ENCODE measurements at regions not wholly inside any gene's neighbourhood (a gene's known extent, or its start where the extent isn't known, plus 50 kb on each side); places are given as distances from the start of the nearest gene placed in this dataset.

DNA sequence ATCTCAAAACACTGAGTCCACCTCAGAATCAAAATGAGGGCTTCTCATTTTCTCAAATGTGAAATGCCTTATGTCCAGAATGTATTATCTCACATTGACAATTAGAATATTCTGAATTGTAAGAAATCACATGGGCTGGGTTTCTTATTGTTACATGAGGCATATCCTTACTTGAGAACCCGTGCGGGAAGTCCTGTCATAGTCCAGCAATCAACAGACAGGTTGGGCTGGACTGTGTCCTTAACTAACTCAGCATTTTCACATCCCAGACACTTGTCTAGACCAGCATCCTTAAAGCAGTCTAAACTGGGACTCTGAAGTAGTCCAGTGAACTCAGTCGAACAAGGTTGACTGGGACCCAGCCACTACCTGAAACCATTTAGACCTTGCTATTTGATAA is 267.6 kb downstream of the CETN3 start:
- intact Hi-C loops (cut with DNase I) = no loop called here
- 94% methylated on average over 3 of the region's 3 CpGs for WGBS

DNA sequence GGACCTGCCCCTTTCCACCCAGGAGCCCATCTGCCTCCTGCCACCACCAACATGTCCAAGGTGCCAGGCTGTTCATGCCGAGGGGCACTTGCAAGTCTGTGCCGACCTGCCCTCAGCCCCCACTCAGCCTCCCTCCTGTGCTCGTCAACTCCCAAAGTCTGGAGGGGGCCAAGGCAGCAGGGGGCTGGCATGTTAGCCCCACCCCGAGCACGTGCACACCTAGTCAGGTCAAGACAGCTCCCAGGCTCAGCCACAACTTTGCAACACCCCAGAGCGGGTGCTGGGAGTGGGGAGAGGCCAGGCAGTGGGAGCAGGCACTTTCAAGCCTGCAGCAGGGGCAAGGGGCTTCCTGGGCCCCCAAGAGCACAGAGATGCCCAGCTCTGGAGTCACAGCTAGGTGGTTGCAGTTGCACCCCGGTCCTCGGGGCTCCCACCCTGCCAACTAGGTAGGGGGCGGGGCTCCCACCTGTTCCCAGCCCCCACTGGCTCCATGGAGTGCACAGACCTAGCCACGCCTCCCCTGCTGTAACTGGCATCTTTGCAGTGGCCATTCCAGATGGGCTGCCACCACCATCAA is 272.5 kb downstream of the CETN3 start:
- Histone ChIP-seq H3K4me1 (peaks cover 4 to 34% (median 14%) of the 10 kb centered on the region in 4 donors), H3K9me3 (no peaks in the 10 kb centered on the region), H3K27ac (replicated peaks in 1 of 4) (no peak overlapping the region), H3K27me3 (no peaks in the 10 kb centered on the region), H3K4me3 (no peak overlapping the region), H3K36me3 (no peaks in the 10 kb centered on the region)
- TF ChIP-seq, protein P1, sequence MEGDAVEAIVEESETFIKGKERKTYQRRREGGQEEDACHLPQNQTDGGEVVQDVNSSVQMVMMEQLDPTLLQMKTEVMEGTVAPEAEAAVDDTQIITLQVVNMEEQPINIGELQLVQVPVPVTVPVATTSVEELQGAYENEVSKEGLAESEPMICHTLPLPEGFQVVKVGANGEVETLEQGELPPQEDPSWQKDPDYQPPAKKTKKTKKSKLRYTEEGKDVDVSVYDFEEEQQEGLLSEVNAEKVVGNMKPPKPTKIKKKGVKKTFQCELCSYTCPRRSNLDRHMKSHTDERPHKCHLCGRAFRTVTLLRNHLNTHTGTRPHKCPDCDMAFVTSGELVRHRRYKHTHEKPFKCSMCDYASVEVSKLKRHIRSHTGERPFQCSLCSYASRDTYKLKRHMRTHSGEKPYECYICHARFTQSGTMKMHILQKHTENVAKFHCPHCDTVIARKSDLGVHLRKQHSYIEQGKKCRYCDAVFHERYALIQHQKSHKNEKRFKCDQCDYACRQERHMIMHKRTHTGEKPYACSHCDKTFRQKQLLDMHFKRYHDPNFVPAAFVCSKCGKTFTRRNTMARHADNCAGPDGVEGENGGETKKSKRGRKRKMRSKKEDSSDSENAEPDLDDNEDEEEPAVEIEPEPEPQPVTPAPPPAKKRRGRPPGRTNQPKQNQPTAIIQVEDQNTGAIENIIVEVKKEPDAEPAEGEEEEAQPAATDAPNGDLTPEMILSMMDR (IDR thresholded peaks at IDR 0.05) = no peak
- TF ChIP-seq EP300 (IDR thresholded peaks at IDR 0.05) = no peak
- no peak for TF ChIP-seq POLR2A (IDR thresholded peaks at IDR 0.05; ENCODE audit: low read depth)
- no peak for TF ChIP-seq POLR2AphosphoS5 (IDR thresholded peaks at IDR 0.05)
- no peak for DNase-seq (ENCODE audit: extremely low spot score)
- WGBS = 96% methylated on average over 4 of the region's 10 CpGs
- intact Hi-C loops (cut with DNase I) = no loop called here

More for the DNA sequence above, 267.6 kb downstream of the CETN3 start:
- Histone ChIP-seq H3K4me1 (peaks cover 0 to 6% (median 3%) of the 10 kb centered on the region in 4 donors), H3K27me3 (no peaks in the 10 kb centered on the region), H3K27ac (replicated peaks in 1 of 4) (no peak overlapping the region), H3K4me3 (no peak overlapping the region), H3K36me3 (no peaks in the 10 kb centered on the region), H3K9me3 (peaks cover 0 to 5% (median 0%) of the 10 kb centered on the region in 4 donors)
- DNase-seq (ENCODE audit: extremely low spot score) = no peak
- TF ChIP-seq POLR2AphosphoS5 (IDR thresholded peaks at IDR 0.05) (no peak), POLR2A (IDR thresholded peaks at IDR 0.05; ENCODE audit: low read depth) (no peak), EP300 (IDR thresholded peaks at IDR 0.05) (no peak)
- TF ChIP-seq, protein P1 (IDR thresholded peaks at IDR 0.05) = no peak

DNA sequence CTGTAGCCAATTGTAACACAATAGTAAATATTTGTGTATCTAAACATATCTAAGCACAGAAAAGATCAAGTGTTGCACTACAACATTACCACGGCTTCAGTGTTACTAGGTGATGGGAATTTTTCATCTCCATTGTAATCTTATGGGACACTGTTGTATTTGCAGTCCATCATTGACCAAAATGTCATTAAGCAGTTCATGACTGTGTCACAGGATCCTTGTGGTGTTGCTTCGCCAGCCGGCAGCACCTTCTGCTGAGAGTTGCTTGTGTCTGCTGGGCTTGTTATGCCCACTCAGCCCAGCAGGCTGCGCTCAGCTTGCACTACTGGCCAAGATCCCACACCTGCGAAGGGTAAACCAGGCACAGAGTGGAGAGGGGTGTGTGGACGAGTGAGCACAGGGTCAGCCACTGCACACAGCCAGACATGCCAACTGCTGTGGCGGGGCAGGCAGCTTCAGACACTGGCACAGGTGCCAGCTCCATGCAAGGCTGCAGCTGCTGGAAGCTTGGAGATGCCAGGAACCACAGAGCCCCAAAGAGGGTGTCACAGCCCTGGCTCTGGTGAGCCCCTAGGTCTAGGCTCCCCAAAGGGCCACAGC is 273.7 kb downstream of the CETN3 start:
- WGBS = 80% methylated on average over 5 of the region's 7 CpGs
- intact Hi-C loops (cut with DNase I) = no loop called here
- no peak overlapping the region for H3K27ac ChIP-seq (replicated peaks in 1 of 4)

DNA sequence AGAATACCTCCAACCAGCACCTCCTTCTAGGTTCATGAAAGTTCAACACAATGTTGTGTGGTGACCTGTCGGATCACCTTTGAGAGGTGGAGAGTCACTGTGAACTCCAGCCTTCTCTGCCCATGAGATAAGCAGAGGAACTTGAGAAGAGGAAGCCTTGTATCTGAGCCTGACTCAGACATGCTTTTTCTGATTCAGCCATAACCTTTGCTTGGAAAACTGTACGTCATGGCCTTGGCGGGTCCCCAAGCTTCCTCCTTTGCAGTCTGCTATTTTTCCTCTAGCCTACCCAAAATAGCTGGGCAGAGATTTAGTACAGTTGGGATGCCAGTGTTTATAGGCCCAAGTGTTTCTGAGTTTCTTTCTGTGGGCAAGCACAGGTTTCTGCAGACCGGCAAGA is 274.7 kb downstream of the CETN3 start:
- TF ChIP-seq POLR2A (IDR thresholded peaks at IDR 0.05; ENCODE audit: low read depth) (no peak), POLR2AphosphoS5 (IDR thresholded peaks at IDR 0.05) (peak in 1 of 2 donors; percentile 9)
- no peak for DNase-seq (ENCODE audit: extremely low spot score)
- intact Hi-C loops (cut with DNase I) = no loop called here
- 43% methylated on average over 4 of the region's 4 CpGs for whole genome bisulfite sequencing
- peaks cover 4 to 45% (median 20%) of the 10 kb centered on the region in 4 donors for H3K4me1 ChIP-seq
- H3K9me3 ChIP-seq = no peaks in the 10 kb centered on the region
- no peaks in the 10 kb centered on the region for H3K27me3 ChIP-seq
- no peak overlapping the region for H3K4me3 ChIP-seq
- peak overlapping the region in 2 of 4 donors; percentile 43 to 63 for H3K27ac ChIP-seq (replicated peaks in 1 of 4)
- H3K36me3 ChIP-seq = no peaks in the 10 kb centered on the region

More for the DNA sequence above, 273.7 kb downstream of the CETN3 start:
- no peak for DNase-seq (ENCODE audit: extremely low spot score)
- Histone ChIP-seq H3K4me3 (no peak overlapping the region), H3K4me1 (peaks cover 4 to 45% (median 20%) of the 10 kb centered on the region in 4 donors), H3K27me3 (no peaks in the 10 kb centered on the region), H3K9me3 (no peaks in the 10 kb centered on the region), H3K36me3 (no peaks in the 10 kb centered on the region)
- no peak for TF ChIP-seq POLR2A (IDR thresholded peaks at IDR 0.05; ENCODE audit: low read depth)
- TF ChIP-seq POLR2AphosphoS5 (IDR thresholded peaks at IDR 0.05) = no peak

DNA sequence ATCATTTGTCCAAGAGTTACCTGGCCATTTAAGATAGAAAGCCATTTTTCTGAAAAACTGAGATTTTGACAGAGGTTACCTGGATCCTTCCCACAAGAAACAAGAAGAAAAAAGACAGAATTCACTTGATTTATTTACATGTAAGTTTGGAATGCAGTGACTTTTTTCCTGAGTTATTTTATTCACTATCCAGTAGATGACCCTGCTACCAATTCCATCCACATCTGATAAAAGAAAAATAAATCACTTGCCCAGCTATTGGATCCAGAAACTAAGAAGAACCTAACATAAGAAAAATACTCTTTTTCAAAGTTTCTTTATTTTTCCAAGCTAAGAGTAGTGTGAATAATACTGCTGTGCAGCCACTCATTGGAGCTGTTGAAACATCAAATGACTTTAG is 275.2 kb downstream of the CETN3 start:
- Histone ChIP-seq H3K27me3 (no peaks in the 10 kb centered on the region), H3K36me3 (no peaks in the 10 kb centered on the region), H3K9me3 (no peaks in the 10 kb centered on the region), H3K27ac (replicated peaks in 1 of 4) (peak overlapping the region in 2 of 4 donors; percentile 43 to 63), H3K4me3 (no peak overlapping the region), H3K4me1 (peaks cover 4 to 45% (median 20%) of the 10 kb centered on the region in 4 donors)
- DNase-seq (ENCODE audit: extremely low spot score) = no peak
- no peak for TF ChIP-seq EP300 (IDR thresholded peaks at IDR 0.05)
- TF ChIP-seq POLR2AphosphoS5 (IDR thresholded peaks at IDR 0.05) = no peak
- TF ChIP-seq POLR2A (IDR thresholded peaks at IDR 0.05; ENCODE audit: low read depth) = no peak
- TF ChIP-seq, protein P1 (IDR thresholded peaks at IDR 0.05) = no peak
- intact Hi-C loops (cut with DNase I) = no loop called here

Measured in esophagus muscularis mucosa (tissue), 4 donors.